Dermis blood vessel endothelial cell (primary cell): ENCODE measurements at regions not wholly inside any gene's neighbourhood (a gene's known extent, or its start where the extent isn't known, plus 50 kb on each side); places are given as distances from the start of the nearest gene placed in this dataset.
"Not testable (repeated sequence)": the region's sequence is repeated elsewhere in the genome, so short reads cannot be mapped to it uniquely, and the experiment has no call there.

Experiments used
- DNase-seq: peaks from one replicate; pipeline ENCODE4 v3.0.0; 2010

- no peak for DNase-seq
These were observed 294.1 kb upstream of the TUT7 start for GRCh38 chr9:86648156-86648827.

DNA sequence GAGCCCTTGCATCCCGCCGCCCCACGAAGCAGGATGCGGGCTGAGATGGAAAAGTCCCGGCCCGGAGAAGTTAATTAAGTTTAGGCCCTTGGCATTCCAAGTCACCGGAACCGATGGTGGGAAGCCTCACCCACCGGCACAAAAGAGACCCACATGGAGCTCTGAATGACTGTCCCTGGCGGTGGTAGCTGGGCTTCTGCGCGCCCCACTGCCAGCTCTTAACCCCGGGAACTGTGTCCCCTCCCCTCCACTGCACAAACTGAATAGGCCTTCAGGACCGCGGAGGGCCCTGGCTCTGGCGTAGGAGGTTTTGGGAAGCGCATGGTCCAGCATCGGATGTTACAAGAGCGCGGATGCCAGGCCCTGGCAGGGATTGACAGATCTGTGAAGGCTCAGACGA is 291.1 kb upstream of the TUT7 start:
- no peak for DNase-seq

DNA sequence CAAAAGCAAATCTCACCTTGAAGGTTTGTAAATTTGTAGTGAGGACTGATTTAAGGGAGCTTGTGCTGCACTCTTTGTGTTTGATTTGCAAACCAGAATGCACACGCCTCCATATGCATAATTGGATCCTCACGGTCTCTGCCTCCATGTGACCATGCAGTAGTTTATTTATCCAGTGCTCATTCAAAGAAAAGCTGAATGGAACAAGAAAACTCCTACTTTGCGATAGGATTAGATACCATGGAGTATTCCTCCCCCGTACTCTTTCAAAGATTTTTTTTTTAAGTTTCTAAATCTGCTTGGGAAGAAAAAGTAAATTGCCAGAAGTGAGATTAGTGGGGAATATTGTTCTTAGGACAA is 290.4 kb upstream of the TUT7 start:
- DNase-seq = no peak

- DNase-seq = no peak
These were observed 289.9 kb upstream of the TUT7 start for GRCh38 chr9:86643946-86644674.

- no peak for DNase-seq
These were observed 288.5 kb upstream of the TUT7 start for GRCh38 chr9:86642721-86643120.

- DNase-seq = no peak
These were observed 287.8 kb upstream of the TUT7 start for GRCh38 chr9:86641970-86642369.

GRCh38 chr9:86639899-86640379 is 285.7 kb upstream of the TUT7 start:
- no peak for DNase-seq

DNA sequence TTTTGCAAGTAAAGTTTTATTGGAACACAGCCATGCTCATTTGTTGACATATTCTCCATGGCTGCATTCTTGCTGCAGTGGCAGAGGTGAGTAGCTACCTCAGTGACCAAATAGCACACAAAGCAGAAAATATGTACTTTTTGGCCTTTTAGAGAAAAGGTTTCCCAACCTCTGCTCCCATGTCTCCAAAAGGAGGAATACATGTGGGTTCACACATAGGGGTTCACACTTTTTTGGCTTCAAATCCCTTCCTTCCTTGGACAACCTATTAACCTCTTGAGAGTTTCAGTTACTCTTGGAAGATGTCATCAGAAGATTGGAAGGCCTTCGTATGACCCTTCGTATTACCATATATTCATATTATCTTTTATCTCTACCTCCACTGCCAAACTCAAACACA is 285.1 kb upstream of the TUT7 start:
- DNase-seq = no peak

DNA sequence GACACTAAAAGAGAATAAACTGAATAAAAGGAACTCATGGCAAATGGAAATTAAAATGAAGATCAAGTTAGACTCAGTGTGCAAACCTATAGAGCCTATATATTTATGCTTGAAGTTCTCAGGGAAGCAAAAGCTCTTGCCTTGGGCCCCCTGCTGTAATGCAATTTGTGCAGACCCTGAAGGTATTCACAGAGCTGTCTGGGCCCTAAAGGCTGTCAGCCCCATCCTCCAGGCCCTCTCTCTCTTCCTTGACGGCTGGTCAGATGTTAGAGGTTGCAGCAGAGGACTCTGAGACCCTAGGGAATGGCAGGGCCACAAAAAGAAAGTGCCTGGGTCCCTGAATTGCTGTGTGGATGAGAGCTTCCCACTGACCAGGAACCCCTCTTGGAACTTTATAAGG is 283.9 kb upstream of the TUT7 start:
- DNase-seq = no peak

DNA sequence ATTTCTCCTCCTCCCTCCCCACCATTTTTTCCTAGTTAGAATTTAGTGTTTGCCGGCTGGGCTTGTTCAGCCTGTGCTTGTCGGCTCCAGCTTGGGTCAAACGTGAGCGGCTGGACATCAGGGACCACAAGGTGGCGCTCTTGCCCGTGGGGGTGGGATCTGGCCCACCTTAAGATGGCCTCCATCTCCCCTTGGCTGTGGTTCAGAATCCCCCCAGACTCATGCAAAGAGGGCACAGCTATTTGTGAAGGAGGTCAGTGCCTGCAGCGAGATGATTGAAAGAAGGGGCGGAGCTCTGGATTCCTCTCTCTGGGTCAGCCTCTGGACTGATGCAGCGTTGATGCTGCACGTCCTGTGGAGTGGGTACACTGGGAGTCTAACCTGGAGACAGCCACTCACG is 283.3 kb upstream of the TUT7 start:
- no peak for DNase-seq

- DNase-seq = no peak
These were observed 282.3 kb upstream of the TUT7 start for GRCh38 chr9:86636519-86636918.

DNA sequence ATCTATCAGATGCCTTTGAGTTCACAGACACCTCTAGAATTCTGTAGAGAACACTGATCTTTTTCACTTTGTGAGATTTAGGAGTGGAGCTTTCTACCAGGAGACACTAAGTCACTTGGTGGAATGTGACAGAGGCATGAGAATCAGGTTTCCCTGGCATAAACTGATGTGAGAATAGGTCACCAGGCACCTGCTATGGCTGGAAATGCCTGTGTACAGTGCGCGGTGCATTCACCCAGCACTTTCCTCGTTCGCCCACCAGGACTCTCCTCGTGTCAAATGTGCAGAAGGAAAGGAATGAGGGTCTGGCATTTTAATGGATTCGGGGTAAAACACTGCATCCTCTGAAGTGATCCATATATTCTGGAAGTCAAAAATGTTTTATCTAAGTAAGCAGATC is 281.8 kb upstream of the TUT7 start:
- no peak for DNase-seq

DNA sequence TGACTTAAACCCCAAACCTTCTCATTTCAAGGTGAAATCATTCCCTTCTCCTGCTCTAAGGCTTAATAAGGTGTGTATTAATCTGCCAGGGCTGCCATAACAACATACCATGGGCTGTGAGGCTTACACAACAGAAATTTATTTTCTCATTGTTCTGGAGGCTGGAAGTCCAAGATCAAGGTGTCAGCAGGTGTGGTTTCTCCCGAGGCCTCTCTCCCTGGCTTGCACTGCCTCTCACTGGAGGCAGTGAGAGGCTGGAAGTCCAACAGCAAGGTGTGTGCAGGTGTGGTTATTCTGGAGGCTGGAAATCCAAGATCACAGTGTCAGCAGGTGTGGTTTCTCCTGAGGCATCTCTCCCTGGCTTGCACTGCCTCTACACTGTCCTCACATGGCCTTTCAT is 280.3 kb upstream of the TUT7 start:
- no peak for DNase-seq

GRCh38 chr9:86633945-86634344 is 279.7 kb upstream of the TUT7 start:
- no peak for DNase-seq

DNA sequence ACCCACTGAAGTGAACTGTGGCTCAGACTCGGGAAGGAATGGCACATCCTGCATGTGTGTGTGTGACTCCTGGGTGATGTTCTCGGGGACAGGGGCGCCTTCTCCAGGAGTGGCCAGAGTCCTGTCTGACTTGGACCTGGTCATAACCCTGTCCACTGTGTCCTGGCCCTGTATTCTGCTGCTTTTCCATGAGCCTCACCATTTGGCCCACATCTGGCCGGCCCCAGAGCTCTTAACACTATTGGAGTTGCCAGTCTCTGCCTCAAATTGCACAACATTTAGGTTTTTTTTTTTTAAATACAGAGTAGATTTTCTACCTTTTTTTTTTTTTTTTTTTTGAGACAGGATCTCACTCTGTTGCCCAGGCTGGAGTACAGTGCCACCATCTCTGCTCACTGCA is 278.3 kb upstream of the TUT7 start:
- DNase-seq = no peak

- no peak for DNase-seq
These were observed 275.3 kb upstream of the TUT7 start for GRCh38 chr9:86629530-86629929.

- no peak for DNase-seq
These were observed 272.6 kb upstream of the TUT7 start for GRCh38 chr9:86626802-86627201.

- no peak for DNase-seq
These were observed 270.4 kb upstream of the TUT7 start for GRCh38 chr9:86624630-86625029.

DNA sequence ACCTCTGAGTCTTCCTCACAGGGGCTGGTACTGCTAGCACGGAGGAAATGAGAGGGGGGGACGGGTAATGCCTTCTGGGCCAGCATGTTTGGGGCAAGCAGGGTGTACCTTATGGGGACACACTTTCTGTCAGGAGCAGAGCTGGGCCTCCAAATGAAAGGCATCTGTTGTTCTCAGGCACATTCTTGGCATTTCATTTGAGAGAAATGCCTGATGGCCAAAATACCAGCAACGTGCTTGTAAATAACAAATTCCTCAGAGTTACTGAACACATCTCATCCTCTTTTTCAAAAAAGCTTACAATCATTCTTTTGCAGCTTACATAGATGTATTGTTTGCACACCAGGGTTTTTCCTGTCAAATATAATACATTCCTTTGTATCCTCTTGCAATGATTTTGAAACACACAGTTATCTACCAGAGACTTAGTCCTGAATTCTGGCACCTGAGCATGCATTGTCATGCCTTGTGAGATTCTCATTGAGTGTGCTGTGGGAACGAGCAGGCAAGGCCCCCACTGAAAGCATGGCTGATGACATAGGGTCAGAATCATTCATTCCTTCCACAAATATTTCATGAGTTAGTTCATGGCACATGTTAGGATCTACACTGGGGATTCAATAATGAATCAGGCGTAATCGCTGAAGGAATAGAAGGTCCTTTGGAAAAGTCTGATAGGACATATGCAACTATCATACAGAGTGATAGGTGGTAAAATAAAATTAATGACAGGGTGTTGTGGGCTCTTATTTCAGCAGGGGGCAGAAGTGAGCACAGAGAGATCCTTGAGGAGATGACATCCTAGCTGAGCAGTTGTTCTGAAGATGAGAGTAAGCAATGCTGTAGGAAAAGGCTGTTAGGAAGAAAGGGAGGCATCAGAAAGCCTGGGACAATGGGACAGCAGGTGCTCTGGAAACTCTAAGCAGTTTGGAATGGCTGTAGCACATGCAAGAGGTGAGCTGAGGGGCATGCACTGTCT is 260.9 kb upstream of the TUT7 start:
- no peak for DNase-seq

GRCh38 chr9:86613943-86614342 is 259.7 kb upstream of the TUT7 start:
- DNase-seq = no peak

DNA sequence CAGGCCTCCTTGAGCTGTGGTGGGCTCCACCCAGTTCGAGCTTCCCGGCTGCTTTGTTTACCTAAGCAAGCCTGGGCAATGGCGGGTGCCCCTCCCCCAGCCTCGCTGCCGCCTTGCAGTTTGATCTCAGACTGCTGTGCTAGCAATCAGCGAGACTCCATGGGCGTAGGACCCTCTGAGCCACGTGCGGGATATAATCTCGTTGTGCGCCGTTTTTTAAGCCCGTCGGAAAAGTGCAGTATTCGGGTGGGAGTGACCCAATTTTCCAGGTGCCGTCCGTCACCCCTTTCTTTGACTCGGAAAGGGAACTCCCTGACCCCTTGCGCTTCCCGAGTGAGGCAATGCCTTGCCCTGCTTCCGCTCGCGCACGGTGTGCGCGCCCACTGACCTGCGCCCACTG is 257.3 kb upstream of the TUT7 start:
- not testable (repeated sequence) for DNase-seq

GRCh38 chr9:86605303-86605702 is 251.1 kb upstream of the TUT7 start:
- DNase-seq = no peak

- DNase-seq = no peak
These were observed 250.5 kb upstream of the TUT7 start for GRCh38 chr9:86604741-86605140.
